MM.1S (cell line): ENCODE measurements at regions not wholly inside any gene's neighbourhood (a gene's known extent, or its start where the extent isn't known, plus 50 kb on each side); places are given as distances from the start of the nearest gene placed in this dataset.

Experiments
- DNase-seq: peaks from one replicate; pipeline ENCODE4 v3.0.0-alpha.2; 2015
- H2AFZ ChIP-seq: fragments of 300-600 bp; sonication (generic); 2 replicates; pipeline ENCODE4 v1.6.0; 2016; ENCODE audit warnings: antibody characterized with exemption, low read length
- H3F3A ChIP-seq: fragments of 300-600 bp; sonication (generic); 2 replicates; pipeline ENCODE4 v1.6.1; 2016; ENCODE audit warnings: mild to moderate bottlenecking, antibody characterized with exemption, low read length, moderate library complexity, mixed read lengths; ENCODE audit not compliant: insufficient read depth
- H3K27ac ChIP-seq: fragments of 300-600 bp; sonication (generic); 2 replicates; pipeline ENCODE4 v1.5.1; 2016; ENCODE audit warnings: mild to moderate bottlenecking, low read length
- H3K27me3 ChIP-seq: fragments of 300-600 bp; sonication (generic); replicated peaks from 2 replicates; pipeline ENCODE4 v1.6.0; 2016; ENCODE audit warnings: low read length; ENCODE audit not compliant: insufficient read depth
- H3K36me3 ChIP-seq: fragments of 300-600 bp; sonication (generic); replicated peaks from 2 replicates; pipeline ENCODE4 v1.6.1; 2016; ENCODE audit warnings: mild to moderate bottlenecking, low read length, mixed read lengths; ENCODE audit not compliant: insufficient read depth
- H3K4me1 ChIP-seq: fragments of 300-600 bp; sonication (generic); 2 replicates; pipeline ENCODE4 v1.6.1; 2016; ENCODE audit warnings: low read length, mixed read lengths
- H3K4me2 ChIP-seq: fragments of 300-600 bp; sonication (generic); 2 replicates; pipeline ENCODE4 v1.6.0; 2016; ENCODE audit warnings: low read depth, low read length
- H3K4me3 ChIP-seq: fragments of 300-600 bp; sonication (generic); 2 replicates; pipeline ENCODE4 v1.5.1; 2016; ENCODE audit warnings: low read length, mixed read lengths
- H3K79me2 ChIP-seq: fragments of 300-600 bp; sonication (generic); 2 replicates; pipeline ENCODE4 v1.6.1; 2016; ENCODE audit warnings: mixed run types, low read length, mixed read lengths
- H3K9ac ChIP-seq: fragments of 300-600 bp; sonication (generic); 2 replicates; pipeline ENCODE4 v1.6.1; 2016; ENCODE audit warnings: low read length, mixed read lengths
- H3K9me2 ChIP-seq: fragments of 300-600 bp; sonication (generic); replicated peaks from 2 replicates; pipeline ENCODE4 v1.6.1; 2016; ENCODE audit warnings: mild to moderate bottlenecking, low read length, mixed read lengths; ENCODE audit not compliant: insufficient read depth
- H3K9me3 ChIP-seq: fragments of 300-600 bp; sonication (generic); replicated peaks from 2 replicates; pipeline ENCODE4 v1.6.1; 2016; ENCODE audit warnings: mild to moderate bottlenecking, low read length, mixed read lengths; ENCODE audit not compliant: insufficient read depth
- H4K20me1 ChIP-seq: fragments of 300-600 bp; sonication (generic); 2 replicates; pipeline ENCODE4 v1.6.1; 2016; ENCODE audit warnings: mild to moderate bottlenecking, low read length, moderate library complexity, mixed read lengths; ENCODE audit not compliant: insufficient read depth
- EZH2 ChIP-seq: fragments of 300-600 bp; sonication (generic); optimal IDR thresholded peaks from 2 replicates; pipeline ENCODE3; 2017; ENCODE audit warnings: low read depth, mild to moderate bottlenecking, antibody characterized with exemption, low read length, mixed read lengths
- EZH2phosphoT487 ChIP-seq: fragments of 300-600 bp; sonication (generic); IDR thresholded peaks from 2 replicates; pipeline ENCODE4 v1.6.1; 2018; ENCODE audit warnings: antibody characterized with exemption, low read length
- TF ChIP-seq, protein P1 (sequence below): fragments of 300-600 bp; sonication (generic); IDR thresholded peaks from 2 replicates; pipeline ENCODE4 v1.5.1; 2016; ENCODE audit warnings: antibody characterized with exemption, low read length, mixed read lengths

DNA sequence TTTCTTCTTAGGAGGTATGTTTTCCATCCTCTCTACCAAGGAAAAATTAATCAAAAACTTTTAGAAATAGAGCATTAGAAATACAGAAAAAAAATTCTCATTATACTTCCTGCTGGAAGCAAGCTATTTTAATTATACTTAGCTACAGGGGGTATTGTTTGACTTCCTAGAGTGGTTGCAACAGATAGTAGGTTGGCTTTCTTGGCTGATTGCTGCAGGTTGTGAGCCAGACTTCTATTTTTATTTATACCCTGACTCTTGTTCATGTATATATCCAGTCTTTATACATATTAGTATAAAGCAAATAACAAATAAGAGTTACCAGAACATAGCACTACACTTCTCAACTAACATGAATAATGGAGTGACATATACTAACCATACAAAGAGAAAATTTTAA lies 460.8 kb upstream of the REG3G start:
- H3K27me3 ChIP-seq, result no peaks in the 10 kb centered on the region
- H3K9me3 ChIP-seq, result no peaks in the 10 kb centered on the region
- H3F3A ChIP-seq, result no peaks in the 10 kb centered on the region
- H3K4me2 ChIP-seq, result no peak overlapping the region
- no peak overlapping the region for H2AFZ ChIP-seq
- no peak overlapping the region for H3K4me3 ChIP-seq
- no peak for DNase-seq
- H3K27ac ChIP-seq, result no peak overlapping the region
- no peaks in the 10 kb centered on the region for H3K79me2 ChIP-seq
- H3K36me3 ChIP-seq, result no peaks in the 10 kb centered on the region
- H3K9ac ChIP-seq, result no peak overlapping the region
- H4K20me1 ChIP-seq, result no peaks in the 10 kb centered on the region
- no peak for TF ChIP-seq EZH2
- no peak for TF ChIP-seq EZH2phosphoT487
- TF ChIP-seq, protein P1, sequence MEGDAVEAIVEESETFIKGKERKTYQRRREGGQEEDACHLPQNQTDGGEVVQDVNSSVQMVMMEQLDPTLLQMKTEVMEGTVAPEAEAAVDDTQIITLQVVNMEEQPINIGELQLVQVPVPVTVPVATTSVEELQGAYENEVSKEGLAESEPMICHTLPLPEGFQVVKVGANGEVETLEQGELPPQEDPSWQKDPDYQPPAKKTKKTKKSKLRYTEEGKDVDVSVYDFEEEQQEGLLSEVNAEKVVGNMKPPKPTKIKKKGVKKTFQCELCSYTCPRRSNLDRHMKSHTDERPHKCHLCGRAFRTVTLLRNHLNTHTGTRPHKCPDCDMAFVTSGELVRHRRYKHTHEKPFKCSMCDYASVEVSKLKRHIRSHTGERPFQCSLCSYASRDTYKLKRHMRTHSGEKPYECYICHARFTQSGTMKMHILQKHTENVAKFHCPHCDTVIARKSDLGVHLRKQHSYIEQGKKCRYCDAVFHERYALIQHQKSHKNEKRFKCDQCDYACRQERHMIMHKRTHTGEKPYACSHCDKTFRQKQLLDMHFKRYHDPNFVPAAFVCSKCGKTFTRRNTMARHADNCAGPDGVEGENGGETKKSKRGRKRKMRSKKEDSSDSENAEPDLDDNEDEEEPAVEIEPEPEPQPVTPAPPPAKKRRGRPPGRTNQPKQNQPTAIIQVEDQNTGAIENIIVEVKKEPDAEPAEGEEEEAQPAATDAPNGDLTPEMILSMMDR, result no peak
- no peaks in the 10 kb centered on the region for H3K4me1 ChIP-seq
- H3K9me2 ChIP-seq, result no peaks in the 10 kb centered on the region

DNA sequence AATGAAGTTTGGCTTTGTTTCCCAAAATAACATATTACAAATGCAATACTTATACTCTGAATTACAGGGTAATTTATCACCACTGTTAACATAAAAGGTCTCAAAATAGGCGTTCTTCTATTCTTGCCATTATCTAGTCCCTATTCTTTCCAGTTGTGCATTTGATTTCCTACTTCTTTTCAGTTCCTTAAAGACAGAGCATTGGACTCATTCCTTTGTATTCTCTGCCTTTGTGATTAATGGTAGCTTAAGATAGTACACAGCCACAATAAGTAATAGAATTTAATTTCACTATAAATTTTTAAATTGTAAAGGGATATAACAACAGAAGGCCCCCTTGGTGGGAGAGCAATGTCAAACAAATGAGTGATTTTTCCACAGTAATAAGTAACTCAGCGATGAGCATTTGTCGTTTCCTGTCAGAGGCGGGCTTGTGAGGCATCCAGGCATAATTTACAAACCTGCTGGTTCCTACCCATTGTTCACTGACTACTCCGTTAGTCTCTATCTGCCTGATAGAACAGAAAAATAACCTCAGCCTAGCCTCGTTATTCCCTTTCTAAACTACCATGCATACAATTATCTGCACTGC lies 456.6 kb upstream of the REG3G start:
- Histone ChIP-seq H3K79me2 (no peaks in the 10 kb centered on the region), H3K9ac (no peak overlapping the region), H3K9me2 (no peaks in the 10 kb centered on the region), H3K4me1 (no peaks in the 10 kb centered on the region), H3K27me3 (no peaks in the 10 kb centered on the region), H3K36me3 (no peaks in the 10 kb centered on the region), H3K9me3 (no peaks in the 10 kb centered on the region), H3F3A (no peaks in the 10 kb centered on the region), H3K4me2 (no peak overlapping the region), H3K4me3 (no peak overlapping the region), H4K20me1 (no peaks in the 10 kb centered on the region), H2AFZ (no peak overlapping the region), H3K27ac (no peak overlapping the region)
- TF ChIP-seq, protein P1, result no peak
- TF ChIP-seq EZH2, result no peak
- DNase-seq, result no peak

DNA sequence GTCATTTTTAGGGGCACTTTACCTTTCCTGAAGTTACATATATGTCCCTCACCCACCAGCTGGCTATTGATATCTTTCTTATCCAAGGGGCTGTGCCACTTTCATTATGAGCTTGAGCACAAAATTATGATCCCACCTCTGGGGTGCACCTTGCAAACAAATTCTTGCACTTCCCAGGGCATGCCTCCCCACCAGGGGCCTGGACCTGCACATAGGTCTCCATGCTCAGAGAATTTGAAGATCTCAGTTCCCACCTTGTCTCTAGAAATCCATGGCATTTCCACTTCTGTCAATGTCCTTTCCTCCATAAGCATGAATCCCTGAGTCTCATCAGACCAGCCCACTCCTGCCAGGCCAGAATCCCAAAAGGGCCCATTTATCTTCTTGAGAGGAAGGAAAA lies 449.1 kb upstream of the REG3G start:
- DNase-seq, result no peak
- Histone ChIP-seq H3K9ac (no peak overlapping the region), H3K27ac (no peak overlapping the region), H2AFZ (no peak overlapping the region), H3K27me3 (no peaks in the 10 kb centered on the region), H3K9me2 (no peaks in the 10 kb centered on the region), H3F3A (no peaks in the 10 kb centered on the region), H3K4me1 (no peaks in the 10 kb centered on the region), H3K36me3 (no peaks in the 10 kb centered on the region), H4K20me1 (no peaks in the 10 kb centered on the region), H3K79me2 (no peaks in the 10 kb centered on the region), H3K9me3 (no peaks in the 10 kb centered on the region), H3K4me2 (no peak overlapping the region), H3K4me3 (no peak overlapping the region)
- TF ChIP-seq EZH2, result no peak
- TF ChIP-seq, protein P1, result no peak
- TF ChIP-seq EZH2phosphoT487, result no peak
